ENCODE measurements at regions not wholly inside any gene's neighbourhood (a gene's known extent, or its start where the extent isn't known, plus 50 kb on each side); places are given as distances from the start of the nearest gene placed in this dataset.
"Not testable (repeated sequence)": the region's sequence is repeated elsewhere in the genome, so short reads cannot be mapped to it uniquely, and the experiment has no call there.

DNA sequence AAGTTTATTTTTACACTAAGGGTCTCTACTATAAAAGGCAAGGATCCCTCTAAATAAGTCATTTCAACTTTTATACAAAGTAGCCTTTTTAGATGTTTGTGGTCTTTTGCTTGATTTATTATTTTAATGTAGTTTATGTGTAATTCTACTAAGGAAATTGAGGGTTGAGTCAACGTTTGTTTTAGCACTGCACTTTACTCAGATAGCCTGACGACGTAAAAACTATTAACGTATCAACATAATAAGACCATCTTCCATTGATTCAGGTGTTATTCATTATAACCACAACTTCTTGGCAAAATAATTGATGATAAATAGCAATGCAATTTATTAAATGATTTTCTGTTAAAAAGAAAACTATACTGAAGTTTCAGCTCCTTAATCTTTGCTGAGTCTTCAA is 1103.6 kb upstream of the ACVR2A start:
- no peak for DNase-seq

DNA sequence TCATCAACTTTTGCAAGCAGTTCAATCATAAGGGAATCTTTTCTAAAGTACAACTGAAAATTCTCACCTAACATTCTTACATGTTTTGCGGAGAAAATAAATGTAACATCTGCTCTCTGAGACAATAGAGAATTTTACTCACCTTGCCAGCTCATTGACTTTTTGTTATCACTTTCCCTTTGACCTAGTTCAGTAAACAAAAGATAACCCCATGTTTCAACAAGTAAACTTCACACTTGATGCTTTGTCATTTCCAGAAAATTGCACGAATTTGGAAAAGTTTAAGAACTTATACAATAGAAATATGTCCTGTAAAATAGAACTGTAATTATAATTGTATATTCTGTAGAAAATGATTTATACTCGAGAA is 1110.0 kb upstream of the ACVR2A start:
- no peak for DNase-seq

DNA sequence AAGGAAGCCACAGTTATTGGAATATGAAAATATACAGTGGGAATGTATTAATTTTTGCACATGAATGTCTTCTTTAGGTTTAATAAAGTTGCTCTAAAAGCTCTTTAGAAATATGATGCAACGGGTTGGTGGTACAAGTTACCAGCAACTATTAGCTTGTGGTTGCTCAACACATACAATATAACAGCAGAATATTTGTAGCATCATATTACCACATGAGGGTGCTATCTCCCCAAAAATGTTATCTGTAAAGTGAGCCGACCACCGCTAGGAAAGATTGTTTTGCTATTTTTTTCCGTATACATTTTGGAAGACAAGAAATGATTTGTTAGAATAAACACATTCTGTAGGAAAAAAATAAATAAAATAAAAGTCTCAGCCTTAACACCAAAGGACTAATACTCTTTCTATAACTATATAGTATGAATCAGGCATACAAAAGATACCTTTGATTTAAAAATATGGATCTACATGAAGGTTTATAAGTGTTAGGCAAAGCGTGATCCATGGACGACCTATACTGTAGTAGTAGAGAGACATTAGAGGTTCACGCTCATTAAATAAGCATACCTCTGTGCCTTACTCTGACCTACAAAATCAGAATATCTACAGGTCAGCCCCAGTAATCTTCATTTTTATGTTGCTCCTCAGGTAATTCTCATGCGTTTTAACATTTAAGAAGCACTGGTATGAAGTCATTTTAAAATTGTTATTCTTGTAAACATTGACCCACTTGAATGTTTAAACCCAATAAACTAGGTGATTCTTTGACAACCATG is 1110.6 kb upstream of the ACVR2A start:
- DNase-seq: peak; percentile 8 to 16

DNA sequence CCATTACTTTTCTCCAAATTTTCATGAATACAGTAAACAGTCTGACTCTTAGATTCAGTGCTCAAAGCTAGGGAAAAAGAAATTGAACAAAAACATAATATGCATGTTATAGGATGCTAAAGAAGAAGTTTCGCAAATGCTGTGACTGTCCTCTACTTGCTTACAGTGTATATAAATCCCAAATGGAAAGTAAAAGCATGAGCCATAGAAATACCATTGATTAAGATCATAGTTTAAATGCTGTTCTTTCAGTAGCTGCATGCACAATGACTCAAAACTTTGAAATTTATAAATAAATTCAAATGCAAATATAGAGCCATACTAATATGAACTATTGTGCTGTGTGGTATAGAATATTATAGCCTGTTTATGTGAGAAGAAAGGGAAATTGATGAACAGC is 1113.9 kb upstream of the ACVR2A start:
- no peak for DNase-seq

DNA sequence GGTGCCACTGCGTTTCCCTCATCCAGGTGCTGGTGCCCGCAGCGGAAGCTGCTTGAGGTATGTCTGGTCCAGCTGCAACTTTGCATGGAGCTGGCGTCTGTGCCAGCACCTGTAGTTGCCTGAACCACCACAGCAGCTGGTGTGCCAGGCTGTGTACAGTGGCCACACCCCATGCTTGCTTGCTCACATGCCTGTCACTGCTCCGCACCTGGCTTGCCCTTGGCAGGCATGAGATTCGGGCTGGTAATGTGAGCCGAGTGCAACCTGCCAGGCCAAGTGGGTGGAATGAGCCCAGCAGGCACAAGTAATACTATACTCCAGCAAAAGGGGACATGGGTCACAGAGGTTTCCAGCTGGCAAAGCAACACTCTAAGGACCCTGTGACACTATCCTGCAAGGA is 1123.3 kb upstream of the ACVR2A start:
- DNase-seq: no peak

DNA sequence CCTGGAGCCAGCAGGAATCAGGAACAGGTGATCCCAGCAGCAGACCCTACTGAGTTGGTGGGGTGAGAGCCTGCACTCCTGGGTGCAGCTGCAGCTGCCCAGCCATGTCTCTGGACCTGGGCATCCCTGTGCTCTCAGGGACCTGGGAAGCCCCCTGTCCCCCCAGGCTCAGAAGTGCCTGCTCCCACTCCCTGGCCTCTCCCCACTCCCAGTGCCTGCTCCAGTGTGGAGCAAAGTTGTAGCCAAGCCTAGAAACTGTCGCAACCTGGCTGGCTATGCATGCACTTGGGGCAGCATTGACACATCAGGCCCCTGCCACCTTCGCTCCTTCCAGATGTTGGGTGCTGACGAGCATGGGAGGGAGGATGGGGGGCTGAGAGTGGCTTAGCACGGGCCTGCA is 1124.7 kb upstream of the ACVR2A start:
- DNase-seq: no peak

DNA sequence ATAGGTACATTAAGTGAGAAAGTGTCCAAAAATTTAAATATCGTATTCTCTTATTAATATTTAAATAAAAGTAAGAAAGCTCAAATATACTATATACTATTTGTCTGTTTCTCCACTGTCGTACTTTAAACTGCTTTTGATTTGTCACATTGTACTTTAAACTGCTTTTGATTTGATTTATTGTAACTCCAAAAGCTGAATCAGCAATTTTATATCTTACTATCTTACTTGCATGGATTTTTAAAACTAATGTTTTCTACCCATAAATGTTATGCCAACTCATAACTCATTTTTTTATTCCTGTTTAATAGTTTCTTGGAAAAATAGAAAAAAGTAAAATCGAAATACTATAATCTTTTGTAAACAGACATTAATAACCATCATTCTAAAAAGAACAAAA is 1128.2 kb upstream of the ACVR2A start:
- no peak for DNase-seq

DNA sequence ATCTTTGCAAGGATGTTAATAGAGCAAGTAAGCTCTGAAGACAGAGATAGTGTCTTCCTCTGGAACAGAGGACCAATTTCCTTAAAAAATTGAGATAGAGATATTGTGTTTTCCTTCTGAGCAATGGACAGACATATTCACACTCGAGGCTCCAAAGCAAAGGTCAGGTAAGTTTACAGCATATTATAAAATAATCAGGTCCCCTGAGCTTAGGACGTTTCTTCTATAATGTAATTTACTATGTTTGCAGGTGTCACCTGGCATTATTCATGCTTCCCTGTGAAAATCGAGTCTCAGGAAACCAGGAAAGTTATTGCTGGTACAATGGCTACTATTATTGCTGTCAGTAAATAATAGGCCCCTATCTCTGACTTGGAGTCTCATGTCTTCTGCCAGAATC is 1135.8 kb upstream of the ACVR2A start:
- no peak for DNase-seq

DNA sequence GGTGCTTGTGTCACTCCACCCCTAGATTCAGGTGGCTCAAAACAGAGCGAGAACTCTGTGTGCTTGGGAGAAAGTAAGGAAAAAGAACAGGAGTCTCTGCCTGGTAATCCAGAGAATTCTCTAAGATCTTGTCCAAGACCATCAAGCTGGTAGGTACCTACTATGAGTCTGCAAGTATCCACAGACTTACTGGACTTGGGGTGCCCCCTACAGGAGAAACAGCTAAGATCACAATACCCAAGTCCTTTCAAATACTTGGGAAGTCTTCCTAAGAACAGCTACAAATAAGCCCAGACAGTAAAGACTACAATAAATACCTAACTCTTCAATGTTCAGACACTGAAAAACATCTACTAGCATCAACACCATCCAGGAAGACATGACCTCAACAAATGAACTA is 1143.6 kb upstream of the ACVR2A start:
- DNase-seq: no peak

DNA sequence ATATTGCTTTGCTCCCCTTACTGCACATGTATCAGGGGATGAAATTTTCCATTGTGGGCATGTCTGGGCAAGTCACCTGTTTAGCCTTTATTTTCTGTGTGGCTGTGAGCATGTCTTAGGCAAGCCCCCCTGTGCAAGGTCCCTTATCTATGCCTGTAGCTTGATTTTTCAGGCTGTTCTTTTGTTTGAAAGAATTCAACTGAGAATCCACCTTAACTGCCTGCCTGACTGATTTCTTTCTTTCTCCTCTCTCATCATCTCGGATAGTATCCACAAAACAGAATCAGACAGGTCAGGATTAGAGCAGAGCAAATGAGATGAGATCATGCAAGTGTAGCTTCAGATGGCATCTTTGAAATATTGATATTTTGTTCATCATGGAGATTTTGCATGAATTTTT is 1147.5 kb upstream of the ACVR2A start:
- no peak for DNase-seq

DNA sequence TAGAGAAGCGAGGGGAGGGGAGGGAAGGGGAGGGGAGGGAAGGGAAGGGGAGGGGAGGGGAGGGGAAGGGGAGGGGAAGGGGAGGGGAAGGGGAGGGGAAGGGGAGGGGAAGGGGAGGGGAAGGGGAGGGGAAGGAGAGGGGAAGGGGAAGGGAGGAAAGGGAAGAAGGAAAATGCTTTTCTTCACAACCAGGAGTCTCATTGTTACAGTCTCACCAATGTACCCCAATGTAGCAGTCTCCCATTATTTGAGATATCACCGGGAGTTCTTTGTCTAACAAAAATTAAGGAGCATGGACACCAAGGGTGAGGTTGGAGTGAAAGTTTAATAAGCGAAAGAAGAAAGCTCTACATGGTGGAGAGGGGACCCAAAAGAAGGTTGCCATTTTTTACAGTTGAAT is 1148.0 kb upstream of the ACVR2A start:
- DNase-seq: not testable (repeated sequence)

DNA sequence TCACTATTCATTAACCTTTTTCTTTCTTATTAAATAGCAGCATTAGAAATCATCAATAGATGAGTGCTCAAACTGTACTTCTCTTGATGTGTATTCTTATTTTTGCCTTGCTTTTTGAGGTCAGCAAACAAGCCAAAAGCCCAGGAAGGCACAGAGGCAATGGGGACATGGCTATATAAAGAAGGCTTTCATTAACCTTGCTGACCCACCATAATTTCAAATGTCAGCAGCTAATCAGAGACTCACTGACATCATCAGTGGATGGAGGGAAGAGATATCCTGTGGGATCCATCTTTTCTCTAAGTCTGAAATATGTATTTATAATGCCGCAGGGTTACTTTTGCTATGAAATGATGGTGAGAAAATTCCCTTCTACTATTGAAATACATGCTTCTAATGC is 1162.8 kb upstream of the ACVR2A start:
- DNase-seq: no peak

DNA sequence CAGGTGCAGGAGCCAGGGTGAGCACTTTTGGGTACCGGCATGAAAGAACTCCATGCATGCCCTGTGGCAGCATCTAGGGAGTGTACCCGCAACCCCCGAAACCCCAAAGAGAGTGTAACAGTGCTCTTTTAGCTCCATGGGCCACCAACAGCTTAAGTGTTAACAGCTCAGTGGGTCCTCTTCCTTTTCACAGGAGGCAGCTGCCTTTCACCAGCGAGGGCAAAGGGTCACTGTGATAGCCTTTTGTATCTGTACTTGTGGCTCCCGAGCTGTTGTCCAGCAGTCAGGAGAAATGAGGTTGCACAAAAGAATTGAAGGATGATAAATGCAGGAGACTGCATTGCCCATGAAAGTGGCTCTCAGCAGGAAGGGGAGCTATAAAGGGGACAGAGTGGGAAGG is 1166.3 kb upstream of the ACVR2A start:
- DNase-seq: no peak

DNA sequence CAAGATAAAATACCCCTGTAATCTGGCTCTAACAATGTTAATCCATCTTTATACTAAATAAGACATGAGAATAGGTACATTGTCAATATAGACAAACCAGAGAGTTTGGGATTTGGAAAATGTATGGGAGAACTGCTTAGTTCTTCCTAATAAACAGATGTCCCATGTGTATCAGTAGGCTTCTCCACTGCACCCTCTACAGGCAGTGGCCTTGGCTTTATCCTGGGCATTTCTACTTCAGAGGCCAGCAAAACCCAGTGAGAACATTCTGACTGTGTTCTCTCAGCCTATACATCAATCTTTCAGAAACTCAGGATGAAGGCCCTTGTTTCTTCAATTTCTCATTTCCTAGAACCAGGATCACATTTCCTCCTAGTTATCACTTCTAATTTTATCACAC is 1167.5 kb upstream of the ACVR2A start:
- DNase-seq: no peak

DNA sequence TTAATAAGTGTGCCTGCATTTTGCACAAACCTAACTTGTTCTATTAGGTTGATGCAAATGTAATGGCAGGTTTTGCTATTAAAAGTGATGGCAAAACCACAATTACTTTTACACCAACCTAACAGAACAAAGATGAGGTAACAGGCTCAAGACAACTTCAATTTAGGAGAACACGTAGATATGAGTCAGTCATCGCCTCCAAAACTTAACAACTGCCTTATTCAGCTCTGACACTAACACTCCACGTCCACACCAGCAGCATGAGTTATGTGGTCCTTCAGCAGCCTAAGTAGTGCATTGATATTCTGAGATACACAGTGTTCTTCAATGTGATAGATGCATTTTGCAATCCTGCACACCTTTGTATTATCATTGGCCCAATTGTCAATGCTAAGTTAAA is 1175.1 kb upstream of the ACVR2A start:
- DNase-seq: no peak

DNA sequence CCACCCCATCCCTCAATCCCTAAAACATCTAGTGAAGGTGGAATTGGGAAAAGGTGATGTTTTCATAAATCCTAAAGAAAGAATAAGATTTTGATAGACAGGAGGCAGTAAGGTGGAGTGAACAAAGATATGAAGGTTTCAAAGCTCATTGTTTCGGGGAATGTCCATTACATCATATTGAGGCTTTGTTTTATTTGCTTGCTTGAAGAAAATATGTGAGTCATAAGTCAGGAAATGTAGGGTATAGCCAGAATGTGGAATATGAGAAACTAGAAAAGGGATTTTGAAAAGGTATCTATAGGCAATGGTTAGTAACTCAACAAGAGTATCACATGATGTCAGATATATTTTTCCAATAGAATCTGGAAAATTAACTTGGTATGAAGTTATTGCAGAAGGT is 1178.5 kb upstream of the ACVR2A start:
- no peak for DNase-seq

DNA sequence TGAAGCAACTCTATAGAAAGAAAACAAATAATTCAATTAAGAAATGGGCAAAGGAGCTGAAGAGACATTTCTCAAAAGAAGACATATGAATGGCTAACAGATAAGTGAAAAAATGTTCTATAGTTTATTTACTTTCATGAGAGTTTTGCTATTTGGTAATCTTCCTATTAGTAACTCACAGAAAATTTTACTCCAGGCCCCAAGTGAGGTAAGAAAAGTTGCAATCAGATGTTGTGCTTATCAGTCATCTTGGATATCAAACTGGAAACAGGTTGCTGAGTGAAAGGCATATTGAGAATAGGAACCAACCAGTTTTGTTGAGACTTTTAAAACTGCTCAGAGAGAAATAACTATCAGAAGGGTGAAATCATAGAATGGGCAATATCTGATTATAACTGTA is 1179.0 kb upstream of the ACVR2A start:
- DNase-seq: no peak

DNA sequence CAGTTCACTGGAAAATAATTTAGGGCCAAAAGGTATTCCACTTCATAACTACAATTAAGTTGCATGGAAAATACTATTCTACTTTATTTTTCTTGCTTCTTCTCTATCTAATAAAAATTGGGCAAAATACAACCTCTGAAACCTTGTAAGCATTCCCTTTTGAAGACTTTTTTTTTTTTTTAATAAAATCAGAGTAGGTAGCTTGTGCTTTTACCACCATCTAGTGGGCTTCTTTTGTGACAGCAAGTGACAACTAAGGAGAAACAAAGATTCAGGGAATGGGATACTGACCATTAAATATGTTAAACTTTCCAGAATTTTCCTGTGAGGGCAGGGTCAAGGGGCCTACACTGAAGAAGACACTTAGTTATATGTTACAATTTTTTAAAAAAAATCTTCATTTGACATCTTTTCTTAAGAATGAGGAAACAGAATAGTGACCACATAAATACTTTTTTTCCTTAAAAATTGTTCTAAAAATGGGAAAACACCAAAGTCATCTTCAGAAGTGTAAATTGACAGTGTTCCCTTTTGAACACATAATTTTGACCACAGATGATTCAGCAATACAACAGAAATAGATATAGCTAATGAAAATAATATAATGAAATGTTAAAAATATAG is 1183.2 kb upstream of the ACVR2A start:
- DNase-seq: peak; percentile 5 to 24

DNA sequence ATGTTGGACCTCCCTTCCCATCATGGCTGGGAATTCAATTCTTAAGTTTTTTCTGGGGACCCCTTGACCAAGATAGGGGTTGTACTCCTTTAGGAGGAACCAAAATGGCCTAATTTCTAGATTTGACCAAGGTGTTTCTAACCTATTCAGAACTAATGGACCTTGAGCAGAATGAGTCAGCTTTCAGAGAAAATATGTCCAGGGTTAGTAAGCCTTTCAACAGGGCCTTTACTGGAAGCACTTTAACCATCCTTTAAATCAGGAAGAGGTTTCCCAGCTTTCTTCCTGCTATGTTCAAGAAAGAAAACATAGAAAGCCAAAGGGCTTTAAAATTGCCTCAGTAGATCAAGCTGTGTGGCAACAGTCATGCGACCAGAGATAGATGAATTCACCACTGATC is 1184.9 kb upstream of the ACVR2A start:
- no peak for DNase-seq

DNA sequence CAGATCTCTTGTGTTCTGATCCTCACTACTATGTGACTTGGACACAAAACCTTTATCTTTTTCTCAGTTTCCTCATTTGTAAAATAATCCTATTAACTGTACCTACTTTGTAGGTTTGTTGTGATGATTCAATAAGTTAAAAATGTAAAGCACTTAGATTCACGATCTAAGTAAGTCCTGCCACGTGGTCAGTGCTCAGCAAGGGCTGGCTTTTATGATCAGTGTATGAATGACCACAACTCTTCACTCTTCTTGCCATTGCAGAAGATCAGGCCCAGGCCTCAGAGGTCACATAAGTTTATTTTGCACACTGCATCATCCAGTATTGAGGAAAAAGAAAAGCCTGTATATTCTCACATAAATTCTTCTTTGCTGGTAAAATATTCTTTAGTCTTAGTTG is 1192.5 kb upstream of the ACVR2A start:
- DNase-seq: no peak

DNA sequence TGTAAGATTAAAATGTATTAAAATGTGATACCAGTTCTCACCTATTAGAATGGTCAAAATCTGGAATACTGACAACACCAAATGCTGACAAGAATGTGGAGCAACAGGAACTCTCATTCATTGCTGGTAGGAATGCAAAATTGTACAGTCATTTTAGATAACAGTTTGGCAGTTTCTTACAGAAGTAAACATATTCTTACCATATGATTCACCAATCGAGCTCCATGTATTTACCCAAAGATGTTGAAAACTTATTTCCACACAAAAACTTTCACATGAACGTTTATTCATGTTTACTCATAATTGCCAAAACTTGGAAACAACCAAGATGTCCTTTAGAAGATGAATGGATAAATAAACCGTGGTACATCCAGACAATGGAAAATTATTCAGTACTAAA is 1193.5 kb upstream of the ACVR2A start:
- no peak for DNase-seq

DNA sequence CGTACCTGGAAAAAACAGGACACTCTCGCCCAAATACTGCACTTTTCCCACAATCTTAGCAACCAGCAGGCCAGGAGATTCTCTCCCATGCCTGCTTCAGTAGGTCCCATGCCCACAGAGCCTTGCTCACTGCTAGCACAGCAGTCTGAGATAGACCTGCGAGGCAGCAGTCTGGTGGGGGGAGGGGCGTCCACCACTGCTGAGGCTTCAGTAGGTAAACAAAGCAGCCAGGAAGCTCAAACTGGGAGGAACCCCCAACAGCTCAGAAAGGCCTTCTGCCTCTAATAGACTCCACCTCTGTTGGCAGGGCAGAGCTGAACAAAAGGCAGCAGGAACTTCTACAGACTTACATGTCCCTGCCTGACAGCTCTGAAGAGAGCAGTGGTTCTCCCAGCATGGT is 1202.8 kb upstream of the ACVR2A start:
- no peak for DNase-seq

DNA sequence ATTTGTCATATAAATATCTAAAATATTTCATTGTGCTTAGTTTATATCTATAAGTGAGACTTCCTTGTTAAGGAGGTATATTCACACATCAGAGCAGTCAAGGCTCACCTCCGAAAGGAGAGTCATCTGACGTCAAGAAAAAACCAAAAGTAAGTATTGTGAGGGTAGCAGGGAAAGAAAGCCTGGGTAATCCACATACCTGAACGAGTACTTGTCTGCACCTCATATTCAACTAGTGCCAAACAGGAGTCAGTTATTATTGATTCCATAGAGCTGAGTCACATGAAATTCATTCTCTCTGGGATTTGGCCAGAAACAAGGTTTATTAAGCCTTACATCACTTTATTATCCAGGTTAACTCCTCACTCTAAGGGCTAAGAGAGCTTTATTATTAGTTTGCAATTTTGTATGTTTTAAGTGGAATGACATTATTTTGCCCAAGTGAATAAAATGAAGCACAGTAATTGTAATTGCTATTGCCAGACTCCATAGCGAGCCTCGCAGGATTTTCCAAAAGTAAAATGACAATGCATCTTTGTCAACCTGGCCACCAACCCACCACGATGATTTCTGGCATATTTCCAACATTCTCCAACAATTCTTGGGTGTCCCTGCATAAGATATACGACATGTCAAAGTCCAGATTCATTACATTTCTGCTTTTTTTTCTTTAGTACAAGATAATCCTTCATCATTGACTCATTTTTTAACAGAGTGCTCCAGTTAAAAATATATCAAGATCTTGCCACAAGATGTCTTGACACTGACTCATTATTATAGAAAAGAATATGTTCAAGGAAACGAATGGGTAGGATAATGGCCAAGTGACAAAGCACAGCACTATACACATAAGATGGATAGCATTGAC is 1210.4 kb upstream of the ACVR2A start:
- DNase-seq: no peak

DNA sequence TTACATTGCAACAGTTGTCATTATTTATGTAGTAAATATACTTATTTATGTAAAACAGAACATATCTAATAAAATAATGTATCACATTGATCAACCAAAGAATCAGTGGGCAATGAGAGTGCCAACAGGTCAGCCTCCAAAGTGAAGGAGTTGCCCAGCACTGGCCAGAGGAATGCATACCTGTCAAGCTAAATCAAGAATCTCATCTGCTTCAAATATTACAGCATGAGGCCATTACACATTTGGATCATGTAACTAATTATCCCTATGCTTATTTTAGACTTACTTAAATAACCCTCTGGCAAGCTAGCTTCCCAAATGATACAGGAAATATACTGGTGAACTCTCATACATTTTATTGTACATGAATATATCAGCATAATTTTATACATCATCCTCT is 1211.7 kb upstream of the ACVR2A start:
- no peak for DNase-seq
